SW480 (cell line): ENCODE measurements at regions not wholly inside any gene's neighbourhood (a gene's known extent, or its start where the extent isn't known, plus 50 kb on each side); places are given as distances from the start of the nearest gene placed in this dataset.
"Not testable (repeated sequence)": the region's sequence is repeated elsewhere in the genome, so short reads cannot be mapped to it uniquely, and the experiment has no call there.

Experiments
- DNase-seq: peaks from one replicate; pipeline ENCODE4 v3.0.0-alpha.2; 2016; ENCODE audit warnings: low spot score

GRCh38 chr15:47124430-47125102 lies 592.7 kb upstream of the SEMA6D start:
- DNase-seq, result no peak

GRCh38 chr15:47129033-47129432 lies 588.3 kb upstream of the SEMA6D start:
- DNase-seq, result no peak

DNA sequence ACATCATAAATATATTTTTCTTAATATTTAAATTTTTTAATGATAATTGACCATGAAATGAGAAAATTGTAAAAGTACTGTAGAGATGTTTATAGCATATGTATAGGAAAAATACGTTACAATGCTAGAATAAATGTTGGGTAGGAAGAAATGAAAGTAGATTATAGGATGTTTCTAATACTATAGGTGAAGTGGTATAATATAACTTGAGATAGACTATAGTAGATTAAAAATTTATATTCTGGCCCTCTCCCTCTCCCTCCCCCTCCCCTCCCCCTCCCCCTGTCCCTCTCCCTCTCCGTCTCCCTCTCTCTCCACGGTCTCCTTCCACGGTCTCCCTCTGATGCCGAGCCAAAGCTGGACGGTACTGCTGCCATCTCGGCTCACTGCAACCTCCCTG lies 585.9 kb upstream of the SEMA6D start:
- DNase-seq, result not testable (repeated sequence)

DNA sequence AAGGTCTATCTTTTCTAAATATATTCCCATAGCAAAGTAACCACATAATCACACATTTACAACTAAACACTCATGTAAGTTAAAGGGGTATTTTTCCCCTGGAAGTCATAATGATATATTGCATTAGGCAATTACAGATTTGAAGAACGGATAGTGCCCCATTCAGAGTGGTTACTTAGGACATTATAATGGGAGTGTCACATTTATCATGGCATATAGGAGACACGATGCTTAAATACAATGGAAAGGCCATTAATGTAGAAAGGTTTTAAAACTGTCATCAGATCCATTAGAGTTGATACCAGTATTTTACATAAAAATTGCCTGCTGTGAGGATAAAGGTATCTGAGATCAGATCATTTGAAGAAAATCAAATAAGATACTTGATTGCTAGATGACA lies 582.0 kb upstream of the SEMA6D start:
- DNase-seq, result no peak

GRCh38 chr15:47136236-47136635 lies 581.1 kb upstream of the SEMA6D start:
- no peak for DNase-seq

DNA sequence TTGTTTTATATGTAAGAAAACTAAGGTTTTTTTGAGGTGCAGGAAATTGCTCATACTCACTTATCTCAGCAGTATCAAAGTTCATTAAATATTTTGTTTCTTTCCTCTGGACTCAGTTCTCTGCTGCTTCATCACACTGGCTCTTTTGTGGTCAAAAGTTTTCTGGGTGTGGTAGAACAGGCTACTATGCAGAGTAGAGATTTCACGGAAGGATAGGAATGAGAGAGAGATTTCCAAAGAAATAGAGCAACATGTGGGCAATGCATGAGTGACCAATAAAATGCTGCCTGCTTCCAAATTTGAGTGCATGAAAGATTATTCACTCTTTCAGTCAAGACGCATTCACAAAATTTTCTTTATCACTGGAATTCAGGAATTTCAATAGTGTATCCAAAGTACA lies 577.3 kb upstream of the SEMA6D start:
- DNase-seq, result no peak

DNA sequence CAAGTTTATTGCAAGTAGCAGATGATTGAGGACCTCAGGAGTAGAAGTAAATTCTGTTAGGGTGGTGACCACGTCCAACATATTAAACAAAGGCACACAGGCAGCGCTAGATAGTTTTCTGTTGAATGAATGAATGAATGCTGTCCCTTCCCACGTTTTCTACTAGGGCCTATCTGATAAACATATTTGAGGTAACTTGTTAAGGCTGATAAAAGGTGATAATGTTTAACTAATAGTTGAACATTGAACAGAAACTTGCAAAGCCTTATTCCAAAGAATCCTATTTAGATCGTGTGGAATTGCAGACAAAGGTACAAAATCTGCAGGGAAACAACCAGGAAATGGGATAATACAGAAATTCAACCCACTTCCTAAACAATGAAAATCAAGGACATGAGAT lies 559.5 kb upstream of the SEMA6D start:
- DNase-seq, result no peak

- DNase-seq, result no peak
Observed at GRCh38 chr15:47158573-47158972, 558.7 kb upstream of the SEMA6D start.

GRCh38 chr15:47177177-47177576 lies 540.1 kb upstream of the SEMA6D start:
- no peak for DNase-seq

DNA sequence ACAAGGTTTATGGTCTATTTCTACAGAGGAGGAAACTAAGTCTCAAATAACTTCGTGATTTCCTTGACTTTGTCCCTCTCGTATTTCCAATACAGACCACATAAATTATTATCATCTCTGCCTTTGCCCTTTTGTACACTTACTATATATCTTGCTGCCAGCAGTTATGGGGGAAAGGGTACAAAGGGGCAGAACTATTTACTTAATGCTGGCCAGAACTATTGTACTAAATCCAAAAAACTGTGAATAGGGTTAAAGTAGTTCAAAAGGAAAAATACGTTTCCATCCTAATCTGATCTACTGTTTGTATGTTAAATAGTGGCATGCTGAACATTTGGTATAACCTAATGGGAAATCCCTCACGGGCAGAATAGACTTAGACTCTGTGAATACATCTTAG lies 537.3 kb upstream of the SEMA6D start:
- no peak for DNase-seq

DNA sequence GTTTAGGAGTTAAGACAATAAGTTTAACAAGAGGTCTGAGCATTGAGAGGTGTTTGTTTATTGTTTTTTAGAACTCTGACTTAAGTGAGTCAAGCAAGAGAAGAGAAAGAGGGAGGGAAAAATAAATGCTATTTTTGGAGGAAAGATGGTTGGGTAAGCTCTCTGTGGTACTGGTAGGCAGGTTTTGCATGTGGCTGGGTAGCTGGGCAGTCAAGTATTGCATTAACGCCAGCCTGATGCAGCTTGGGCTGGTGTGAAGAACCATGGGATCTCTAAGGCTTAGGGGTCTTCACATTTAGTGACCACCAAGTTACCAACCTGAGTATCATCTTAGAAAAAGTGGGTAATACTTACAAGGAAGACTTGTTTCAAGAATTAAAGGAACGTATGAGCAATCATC lies 534.5 kb upstream of the SEMA6D start:
- no peak for DNase-seq

DNA sequence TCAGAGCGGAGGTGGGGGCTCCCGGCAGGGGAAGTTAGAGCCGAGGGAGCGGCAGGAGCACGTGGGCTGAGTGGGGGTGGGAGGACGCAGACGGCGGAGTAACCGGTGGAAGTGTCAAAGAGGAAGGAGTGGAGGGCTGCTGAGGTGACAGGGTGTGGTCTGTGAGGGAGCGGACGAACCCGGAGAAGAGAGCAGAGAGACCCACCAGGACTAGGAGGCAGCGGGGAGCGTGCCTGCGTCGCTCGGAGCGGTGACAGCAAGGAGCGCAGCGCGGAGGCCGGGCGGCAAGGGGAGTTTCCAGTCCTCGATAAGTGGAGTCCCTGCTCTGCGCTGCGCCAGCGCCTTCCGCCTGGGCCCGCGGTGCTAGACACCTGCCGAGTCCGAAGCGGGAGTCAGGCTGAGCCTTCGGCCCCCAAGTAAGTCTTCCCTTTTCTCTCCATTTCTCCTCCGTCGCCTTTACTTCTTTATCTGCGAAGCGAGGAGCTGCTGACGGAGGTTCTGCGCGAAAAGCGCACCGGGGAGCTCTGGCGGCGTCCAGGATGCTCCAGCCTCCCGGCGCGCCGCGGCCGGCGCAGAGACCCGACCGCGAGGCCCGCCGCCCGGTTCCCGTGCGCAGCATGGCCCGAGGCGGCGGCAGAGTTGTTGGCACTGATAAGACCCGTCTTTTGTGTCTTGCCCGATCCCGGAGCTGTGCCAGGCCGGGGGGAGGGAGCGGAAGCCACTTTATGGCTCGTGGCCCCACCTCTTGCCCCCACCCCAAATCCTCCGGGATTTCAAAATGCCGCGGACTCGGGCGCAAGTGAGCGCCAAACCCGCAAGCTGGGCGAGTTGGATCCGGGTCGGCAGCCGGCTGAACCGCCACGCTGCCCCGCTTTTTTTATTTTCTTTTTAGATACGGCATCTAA lies 533.0 kb upstream of the SEMA6D start:
- no peak for DNase-seq

GRCh38 chr15:47184908-47185801 lies 532.1 kb upstream of the SEMA6D start:
- no peak for DNase-seq

GRCh38 chr15:47186075-47186474 lies 531.2 kb upstream of the SEMA6D start:
- DNase-seq, result no peak

- DNase-seq, result no peak
Observed at GRCh38 chr15:47188758-47189507, 528.4 kb upstream of the SEMA6D start.

DNA sequence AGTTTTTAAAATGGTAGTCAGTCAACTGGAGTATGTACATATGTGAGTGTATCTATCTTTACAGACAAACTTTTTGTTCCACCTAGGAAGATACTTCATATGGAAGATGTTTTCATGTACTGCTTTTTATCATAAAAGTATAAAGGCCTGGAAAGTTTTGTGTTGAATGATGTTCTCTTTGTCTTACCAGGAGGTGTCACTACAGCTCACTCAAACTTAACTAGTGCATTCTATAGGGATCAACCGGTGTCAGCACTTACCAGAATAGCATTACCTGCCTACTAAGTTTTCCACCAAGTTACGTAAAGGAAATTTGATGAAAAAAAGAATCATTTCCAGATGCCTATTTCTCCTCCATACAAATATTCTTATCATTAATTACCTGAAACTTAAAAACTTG lies 522.6 kb upstream of the SEMA6D start:
- peak; percentile 20 for DNase-seq

GRCh38 chr15:47196048-47196447 lies 521.3 kb upstream of the SEMA6D start:
- DNase-seq, result peak; percentile 71

- no peak for DNase-seq
Observed at GRCh38 chr15:47203993-47204392, 513.3 kb upstream of the SEMA6D start.

- DNase-seq, result no peak
Observed at GRCh38 chr15:47206358-47206978, 510.8 kb upstream of the SEMA6D start.

- no peak for DNase-seq
Observed at GRCh38 chr15:47209591-47209990, 507.7 kb upstream of the SEMA6D start.
